AG10803 (cell line): ENCODE measurements at regions not wholly inside any gene's neighbourhood (a gene's known extent, or its start where the extent isn't known, plus 50 kb on each side); places are given as distances from the start of the nearest gene placed in this dataset.

Experiments
- DNase-seq: peaks from one replicate; pipeline ENCODE4 v3.0.0; 2010; ENCODE audit warnings: low read depth
- H3K4me3 ChIP-seq: 2 replicates; pipeline ENCODE4 v1.5.1; 2011; ENCODE audit warnings: mild to moderate bottlenecking, low read length, control low read depth
- TF ChIP-seq, protein P1 (sequence below): conservative IDR thresholded peaks from 2 replicates; pipeline ENCODE4 v1.5.1; 2011; ENCODE audit warnings: mild to moderate bottlenecking, low read length, control low read depth, inconsistent platforms

GRCh38 chr11:8323161-8323935, 59.7 kb upstream of the LMO1 start:
- TF ChIP-seq, protein P1, sequence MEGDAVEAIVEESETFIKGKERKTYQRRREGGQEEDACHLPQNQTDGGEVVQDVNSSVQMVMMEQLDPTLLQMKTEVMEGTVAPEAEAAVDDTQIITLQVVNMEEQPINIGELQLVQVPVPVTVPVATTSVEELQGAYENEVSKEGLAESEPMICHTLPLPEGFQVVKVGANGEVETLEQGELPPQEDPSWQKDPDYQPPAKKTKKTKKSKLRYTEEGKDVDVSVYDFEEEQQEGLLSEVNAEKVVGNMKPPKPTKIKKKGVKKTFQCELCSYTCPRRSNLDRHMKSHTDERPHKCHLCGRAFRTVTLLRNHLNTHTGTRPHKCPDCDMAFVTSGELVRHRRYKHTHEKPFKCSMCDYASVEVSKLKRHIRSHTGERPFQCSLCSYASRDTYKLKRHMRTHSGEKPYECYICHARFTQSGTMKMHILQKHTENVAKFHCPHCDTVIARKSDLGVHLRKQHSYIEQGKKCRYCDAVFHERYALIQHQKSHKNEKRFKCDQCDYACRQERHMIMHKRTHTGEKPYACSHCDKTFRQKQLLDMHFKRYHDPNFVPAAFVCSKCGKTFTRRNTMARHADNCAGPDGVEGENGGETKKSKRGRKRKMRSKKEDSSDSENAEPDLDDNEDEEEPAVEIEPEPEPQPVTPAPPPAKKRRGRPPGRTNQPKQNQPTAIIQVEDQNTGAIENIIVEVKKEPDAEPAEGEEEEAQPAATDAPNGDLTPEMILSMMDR, result no peak

DNA sequence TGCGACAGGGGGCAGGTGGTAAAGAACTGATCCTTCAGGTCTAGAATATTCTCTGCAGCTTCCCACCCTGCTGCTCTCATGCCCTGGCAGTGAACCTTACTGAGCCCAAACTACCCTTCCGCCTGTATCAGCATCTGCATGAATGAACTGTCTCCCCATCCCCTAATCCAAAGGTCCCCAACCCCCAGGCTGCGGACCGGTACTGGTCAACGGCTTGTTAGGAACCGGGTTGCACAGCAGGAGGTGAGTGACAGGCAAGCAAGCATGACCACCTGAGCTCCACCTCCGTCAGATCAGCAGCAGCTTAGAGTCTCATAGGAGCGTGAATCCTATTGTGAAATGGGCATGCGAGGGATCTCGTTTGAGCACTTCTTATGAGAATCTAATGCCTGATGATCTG, 58.2 kb upstream of the LMO1 start:
- no peak overlapping the region for H3K4me3 ChIP-seq
- no peak for DNase-seq
- TF ChIP-seq, protein P1, result no peak

More at GRCh38 chr11:8323161-8323935, 59.7 kb upstream of the LMO1 start:
- H3K4me3 ChIP-seq, result no peak overlapping the region
- no peak for DNase-seq

DNA sequence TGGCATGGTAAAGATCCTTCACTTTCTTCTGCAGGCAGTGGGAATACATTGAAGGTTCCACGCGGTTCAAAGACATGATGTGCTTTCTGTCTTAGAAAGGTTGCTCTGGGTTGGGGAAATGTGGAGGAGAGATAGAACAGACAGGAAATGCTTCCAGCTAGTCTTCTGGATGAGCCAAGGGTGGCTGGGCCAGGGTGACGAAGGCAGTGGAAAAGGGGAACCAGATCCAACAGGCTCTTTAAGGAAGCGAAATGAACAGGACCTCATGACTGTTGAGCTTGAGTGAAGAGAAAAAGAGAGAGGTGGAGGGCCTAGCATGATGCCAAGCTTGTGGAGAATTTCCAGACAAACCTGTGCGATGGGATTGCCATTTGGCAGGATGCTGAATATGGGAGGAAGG, 56.4 kb upstream of the LMO1 start:
- TF ChIP-seq, protein P1, result no peak
- DNase-seq, result no peak
- no peak overlapping the region for H3K4me3 ChIP-seq

GRCh38 chr11:8318536-8318935, 54.9 kb upstream of the LMO1 start:
- no peak overlapping the region for H3K4me3 ChIP-seq
- no peak for DNase-seq

GRCh38 chr11:8317159-8317558, 53.5 kb upstream of the LMO1 start:
- H3K4me3 ChIP-seq, result no peak overlapping the region
- TF ChIP-seq, protein P1, result no peak
- DNase-seq, result no peak

More at GRCh38 chr11:8318536-8318935, 54.9 kb upstream of the LMO1 start:
- TF ChIP-seq, protein P1, result no peak

GRCh38 chr11:8315954-8316353, 52.3 kb upstream of the LMO1 start:
- no peak overlapping the region for H3K4me3 ChIP-seq
- no peak for DNase-seq
- TF ChIP-seq, protein P1, result no peak

DNA sequence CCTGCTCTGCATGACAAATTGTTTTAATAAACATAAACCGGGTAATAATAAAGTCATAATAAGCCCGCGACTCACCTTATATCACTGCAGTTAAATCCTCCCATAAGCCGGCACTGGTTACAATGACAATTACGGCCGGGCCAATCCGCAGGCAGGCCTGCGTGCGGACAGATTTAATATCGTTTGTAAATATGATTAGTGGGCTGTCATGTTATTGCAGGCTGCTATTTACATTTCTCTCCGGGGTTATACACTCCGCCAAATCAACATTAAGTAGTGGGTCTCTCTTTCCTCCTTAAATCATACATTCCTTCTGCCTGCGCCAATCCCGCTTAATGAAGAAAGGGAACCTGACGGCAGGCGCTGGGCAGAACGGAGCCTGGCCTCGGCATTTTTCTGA, 51.8 kb upstream of the LMO1 start:
- no peak for DNase-seq
- TF ChIP-seq, protein P1, result no peak
- no peak overlapping the region for H3K4me3 ChIP-seq
